Smooth muscle cell (in vitro differentiated cells): ENCODE measurements at regions not wholly inside any gene's neighbourhood (a gene's known extent, or its start where the extent isn't known, plus 50 kb on each side); places are given as distances from the start of the nearest gene placed in this dataset.

Source experiments
- DNase-seq: peaks from one replicate; lab custom pipeline; 2025; ENCODE audit not compliant: unreplicated experiment; lab: John Stamatoyannopoulos, UW
- H2AFZ ChIP-seq: fragments of 200-600 bp; sonication (generic); 2 replicates; pipeline ENCODE4 v1.6.0; 2016; ENCODE audit warnings: antibody characterized with exemption, low read depth, mild to moderate bottlenecking
- H3F3A ChIP-seq: fragments of 200-600 bp; sonication (generic); 2 replicates; pipeline ENCODE4 v1.6.0; 2017; ENCODE audit warnings: antibody characterized with exemption, low read depth
- H3K27ac ChIP-seq: fragments of 200-600 bp; sonication (generic); 2 replicates; pipeline ENCODE4 v1.5.1; 2016; ENCODE audit warnings: low read depth, mild to moderate bottlenecking
- H3K27me3 ChIP-seq: fragments of 200-600 bp; sonication (generic); 2 replicates; pipeline ENCODE4 v1.6.1; 2016; ENCODE audit warnings: low read depth, mild to moderate bottlenecking
- H3K36me3 ChIP-seq: fragments of 200-600 bp; sonication (generic); 2 replicates; pipeline ENCODE4 v1.5.1; 2016; ENCODE audit warnings: low read depth
- H3K4me1 ChIP-seq: fragments of 200-600 bp; sonication (generic); 2 replicates; pipeline ENCODE4 v1.5.1; 2016; ENCODE audit warnings: low read depth
- H3K4me2 ChIP-seq: fragments of 200-600 bp; sonication (generic); 2 replicates; pipeline ENCODE4 v1.6.0; 2016; ENCODE audit warnings: mild to moderate bottlenecking
- H3K4me3 ChIP-seq: fragments of 200-600 bp; sonication (generic); 2 replicates; pipeline ENCODE4 v1.5.1; 2016; ENCODE audit warnings: mild to moderate bottlenecking
- H3K79me2 ChIP-seq: fragments of 200-600 bp; sonication (generic); 2 replicates; pipeline ENCODE4 v1.6.0; 2016; ENCODE audit warnings: low read depth, mild to moderate bottlenecking
- H3K9ac ChIP-seq: fragments of 200-600 bp; sonication (generic); 2 replicates; pipeline ENCODE4 v1.6.0; 2016; ENCODE audit warnings: low read depth
- H3K9me3 ChIP-seq: fragments of 200-600 bp; sonication (generic); replicated peaks from 2 replicates; pipeline ENCODE4 v1.5.1; 2016; ENCODE audit warnings: low read depth
- H4K20me1 ChIP-seq: fragments of 200-600 bp; sonication (generic); 2 replicates; pipeline ENCODE4 v1.6.0; 2016; ENCODE audit warnings: low read depth
- CTCF ChIP-seq: fragments of 200-600 bp; sonication (generic); IDR thresholded peaks from 2 replicates; pipeline ENCODE4 v1.5.1; 2017; ENCODE audit warnings: borderline replicate concordance, mild to moderate bottlenecking, antibody characterized with exemption; ENCODE audit not compliant: insufficient read depth, poor library complexity, severe bottlenecking
- WGBS: methylation state at CpG from one replicate; pipeline ENCODE4 v1.1.7; 2016; ENCODE audit warnings: low lambda C conversion rate; 5-methylcytosine and 5-hydroxymethylcytosine counted together

- Histone ChIP-seq H3F3A (no peaks in the 10 kb centered on the region), H3K9me3 (no peaks in the 10 kb centered on the region), H3K27me3 (peaks cover 6% of the 10 kb centered on the region), H4K20me1 (no peaks in the 10 kb centered on the region), H3K4me2 (no peak overlapping the region), H3K36me3 (no peaks in the 10 kb centered on the region), H3K9ac (no peak overlapping the region), H3K4me1 (peaks cover 9% of the 10 kb centered on the region), H3K79me2 (no peaks in the 10 kb centered on the region), H3K27ac (no peak overlapping the region), H2AFZ (no peak overlapping the region), H3K4me3 (no peak overlapping the region)
- no peak for TF ChIP-seq CTCF
- WGBS: 56% methylated on average over 12 of the region's 12 CpGs
- no peak for DNase-seq
Observed at GRCh38 chr16:82544378-82545160, 82.2 kb upstream of the CDH13 start.

GRCh38 chr16:82542714-82543113 lies 84.1 kb upstream of the CDH13 start:
- TF ChIP-seq CTCF: no peak
- Histone ChIP-seq H3K36me3 (no peaks in the 10 kb centered on the region), H3F3A (no peaks in the 10 kb centered on the region), H2AFZ (no peak overlapping the region), H3K27me3 (peaks cover 6% of the 10 kb centered on the region), H4K20me1 (no peaks in the 10 kb centered on the region), H3K4me3 (no peak overlapping the region), H3K4me1 (peaks cover 9% of the 10 kb centered on the region), H3K9ac (no peak overlapping the region), H3K4me2 (no peak overlapping the region), H3K79me2 (no peaks in the 10 kb centered on the region), H3K27ac (no peak overlapping the region), H3K9me3 (no peaks in the 10 kb centered on the region)
- DNase-seq: no peak
- WGBS: 79% methylated on average over 1 of the region's 1 CpG

DNA sequence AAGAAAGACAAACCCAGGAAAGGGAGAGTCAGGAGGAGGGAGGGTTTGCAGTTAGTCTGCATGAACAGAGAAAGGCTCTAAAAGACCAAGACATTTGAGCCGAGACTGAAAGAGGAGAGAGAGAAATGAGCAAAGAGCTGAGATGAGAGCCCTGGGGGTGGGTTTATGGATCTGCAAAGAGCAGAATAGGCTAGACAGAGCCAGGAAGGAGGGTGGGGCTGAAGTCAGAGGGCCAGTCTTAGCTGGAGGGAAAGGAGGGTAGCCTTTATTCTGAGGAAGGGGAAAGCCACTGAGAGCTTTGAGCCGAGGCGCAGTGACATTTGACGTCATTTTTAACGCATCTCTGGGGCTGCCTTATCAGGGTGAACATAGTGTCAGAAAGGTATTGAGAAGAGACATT lies 85.7 kb upstream of the CDH13 start:
- no peak overlapping the region for H2AFZ ChIP-seq
- H4K20me1 ChIP-seq: no peaks in the 10 kb centered on the region
- H3K36me3 ChIP-seq: no peaks in the 10 kb centered on the region
- H3K4me1 ChIP-seq: peaks cover 9% of the 10 kb centered on the region
- no peak overlapping the region for H3K27ac ChIP-seq
- DNase-seq: no peak
- 83% methylated on average over 5 of the region's 5 CpGs for WGBS
- no peaks in the 10 kb centered on the region for H3K27me3 ChIP-seq
- H3K79me2 ChIP-seq: no peaks in the 10 kb centered on the region
- TF ChIP-seq CTCF: no peak
- H3K9ac ChIP-seq: no peak overlapping the region
- no peaks in the 10 kb centered on the region for H3F3A ChIP-seq
- no peaks in the 10 kb centered on the region for H3K9me3 ChIP-seq
- H3K4me2 ChIP-seq: no peak overlapping the region
- no peak overlapping the region for H3K4me3 ChIP-seq

- Histone ChIP-seq H3F3A (no peaks in the 10 kb centered on the region), H3K4me2 (no peak overlapping the region), H3K4me1 (no peaks in the 10 kb centered on the region), H3K27ac (no peak overlapping the region), H3K36me3 (no peaks in the 10 kb centered on the region), H4K20me1 (no peaks in the 10 kb centered on the region), H2AFZ (no peak overlapping the region), H3K4me3 (no peak overlapping the region), H3K9me3 (no peaks in the 10 kb centered on the region), H3K27me3 (no peaks in the 10 kb centered on the region), H3K9ac (no peak overlapping the region), H3K79me2 (no peaks in the 10 kb centered on the region)
- no peak for DNase-seq
- 76% methylated on average over 2 of the region's 2 CpGs for WGBS
- TF ChIP-seq CTCF: no peak
Observed at GRCh38 chr16:82535764-82536163, 91.0 kb upstream of the CDH13 start.
